DND-41 (cell line): ENCODE measurements at regions not wholly inside any gene's neighbourhood (a gene's known extent, or its start where the extent isn't known, plus 50 kb on each side); places are given as distances from the start of the nearest gene placed in this dataset.

ENCODE experiments used
- ATAC-seq: fragments of 200-7000 bp; cut with Tn5 transposase; 3 replicates; pipeline ENCODE4 v1.9.1; 2021; ENCODE audit warnings: low read depth; ENCODE audit not compliant: insufficient read depth
- DNase-seq: peaks from one replicate; pipeline ENCODE4 v3.0.0-alpha.2; 2020
- H2AFZ ChIP-seq: 2 replicates; pipeline ENCODE4 v1.6.0; 2012; ENCODE audit warnings: low read depth, low read length
- H3K27ac ChIP-seq: 2 replicates; pipeline ENCODE4 v1.5.1; 2012; ENCODE audit warnings: low read length, inconsistent platforms
- H3K27me3 ChIP-seq: fragments of 200-600 bp; sonication (generic); 2 replicates; pipeline ENCODE4 v1.6.0; 2012; ENCODE audit warnings: low read length, mild to moderate bottlenecking, inconsistent platforms; ENCODE audit not compliant: insufficient read depth, poor library complexity
- H3K36me3 ChIP-seq: 2 replicates; pipeline ENCODE4 v1.5.1; 2012; ENCODE audit warnings: low read length, inconsistent platforms; ENCODE audit not compliant: insufficient read depth
- H3K4me1 ChIP-seq: 2 replicates; pipeline ENCODE4 v1.5.1; 2012; ENCODE audit warnings: mild to moderate bottlenecking, low read length; ENCODE audit not compliant: insufficient read depth
- H3K4me2 ChIP-seq: 2 replicates; pipeline ENCODE4 v1.6.0; 2012; ENCODE audit warnings: mild to moderate bottlenecking, moderate library complexity, low read length, inconsistent platforms; ENCODE audit not compliant: insufficient read depth
- H3K4me3 ChIP-seq, 2 experiments: fragments of 200-600 bp in 1 of 2; shearing (Covaris generic) in 1 of 2; 2 replicates each; pipeline ENCODE4 v1.5.1; 2012 to 2016; ENCODE audit warnings: inconsistent platforms in 2 of 2, low read length in 2 of 2, mild to moderate bottlenecking in 2 of 2, low read depth in 1 of 2, moderate library complexity in 1 of 2
- H3K79me2 ChIP-seq: 2 replicates; pipeline ENCODE4 v1.6.0; 2012; ENCODE audit warnings: low read length, inconsistent platforms; ENCODE audit not compliant: insufficient read depth
- H3K9ac ChIP-seq: 2 replicates; pipeline ENCODE4 v1.6.0; 2012; ENCODE audit warnings: low read depth, mild to moderate bottlenecking, inconsistent platforms, low read length, moderate library complexity
- H3K9me3 ChIP-seq: 2 replicates; pipeline ENCODE4 v1.5.1; 2012; ENCODE audit warnings: low read length, moderate library complexity, mild to moderate bottlenecking, inconsistent platforms; ENCODE audit not compliant: insufficient read depth, severe bottlenecking
- H4K20me1 ChIP-seq: 2 replicates; pipeline ENCODE4 v1.6.0; 2012; ENCODE audit warnings: low read length; ENCODE audit not compliant: insufficient read depth
- CTCF ChIP-seq: IDR thresholded peaks from 2 replicates; pipeline ENCODE4 v1.5.1; 2012; ENCODE audit warnings: borderline replicate concordance, low read length, moderate library complexity, mild to moderate bottlenecking; ENCODE audit not compliant: poor library complexity, severe bottlenecking; ENCODE audit errors: extremely low read depth
- EZH2 ChIP-seq: IDR thresholded peaks from 3 replicates; pipeline ENCODE4 v1.6.1; 2012; ENCODE audit warnings: borderline replicate concordance, low read depth, mild to moderate bottlenecking, moderate library complexity, low read length, inconsistent platforms; ENCODE audit not compliant: severe bottlenecking

- TF ChIP-seq EZH2 (no peak), CTCF (no peak)
- Histone ChIP-seq H3K27ac (no peak overlapping the region), H2AFZ (no peak overlapping the region), H3K4me2 (no peak overlapping the region), H3K79me2 (no peaks in the 10 kb centered on the region), H3K9me3 (no peaks in the 10 kb centered on the region), H3K9ac (no peak overlapping the region), H3K27me3 (no peaks in the 10 kb centered on the region), H3K36me3 (no peaks in the 10 kb centered on the region), H4K20me1 (no peaks in the 10 kb centered on the region), H3K4me1 (no peaks in the 10 kb centered on the region), H3K4me3 (no peak overlapping the region)
- ATAC-seq: no peak
- DNase-seq: no peak
Observed at GRCh38 chr18:45321520-45321919, 293.8 kb upstream of the SLC14A2 start.

- Histone ChIP-seq H3K27me3 (no peaks in the 10 kb centered on the region), H3K36me3 (no peaks in the 10 kb centered on the region), H3K9me3 (no peaks in the 10 kb centered on the region), H2AFZ (no peak overlapping the region), H3K4me2 (no peak overlapping the region), H3K27ac (no peak overlapping the region), H3K79me2 (no peaks in the 10 kb centered on the region), H4K20me1 (no peaks in the 10 kb centered on the region), H3K4me3 (no peak overlapping the region), H3K4me1 (no peaks in the 10 kb centered on the region), H3K9ac (no peak overlapping the region)
- TF ChIP-seq EZH2: no peak
- TF ChIP-seq CTCF: no peak
- ATAC-seq (no peak), DNase-seq (no peak)
Observed at GRCh38 chr18:45322343-45322742, 292.9 kb upstream of the SLC14A2 start.

- ATAC-seq (no peak), DNase-seq (no peak)
- Histone ChIP-seq H3K9me3 (no peaks in the 10 kb centered on the region), H3K4me1 (no peaks in the 10 kb centered on the region), H3K27me3 (peaks cover 2% of the 10 kb centered on the region), H3K4me3 (no peak overlapping the region), H4K20me1 (no peaks in the 10 kb centered on the region), H2AFZ (no peak overlapping the region), H3K79me2 (no peaks in the 10 kb centered on the region), H3K36me3 (no peaks in the 10 kb centered on the region), H3K4me2 (no peak overlapping the region), H3K27ac (no peak overlapping the region), H3K9ac (no peak overlapping the region)
- TF ChIP-seq CTCF (no peak), EZH2 (no peak)
Observed at GRCh38 chr18:45324101-45324494, 291.2 kb upstream of the SLC14A2 start.

GRCh38 chr18:45324495-45325113 lies 290.7 kb upstream of the SLC14A2 start:
- Histone ChIP-seq H3K36me3 (no peaks in the 10 kb centered on the region), H3K9me3 (no peaks in the 10 kb centered on the region), H3K4me3 (no peak overlapping the region), H3K27ac (no peak overlapping the region), H3K27me3 (peaks cover 4% of the 10 kb centered on the region), H3K9ac (no peak overlapping the region), H3K4me1 (no peaks in the 10 kb centered on the region), H3K79me2 (no peaks in the 10 kb centered on the region), H3K4me2 (no peak overlapping the region), H4K20me1 (no peaks in the 10 kb centered on the region), H2AFZ (no peak overlapping the region)
- TF ChIP-seq EZH2 (no peak), CTCF (no peak)
- ATAC-seq (no peak), DNase-seq (no peak)
